ENCODE measurements at regions not wholly inside any gene's neighbourhood (a gene's known extent, or its start where the extent isn't known, plus 50 kb on each side); places are given as distances from the start of the nearest gene placed in this dataset.

GRCh38 chr11:111176603-111177002 is 68.9 kb upstream of the POU2AF2 start:
- ChIA-PET CTCF (no interaction called here), POLR2A (no interaction called here)
- in situ Hi-C loops (cut with HindIII; ENCODE audit: low pct_unique_long_range_greater_than_20kb, low sequenced_read_pairs), result no loop called here
- Histone ChIP-seq H3K4me3 (ENCODE audit: low read depth in 2 of 2, low read length in 2 of 2) (no peak overlapping the region), H3K4me1 (ENCODE audit: control insufficient read depth, insufficient read depth, low read length) (no peaks in the 10 kb centered on the region), H3K9me3 (ENCODE audit: control insufficient read depth, insufficient read depth, low read depth, low read length) (no peaks in the 10 kb centered on the region), H3K27me3 (ENCODE audit: control insufficient read depth, insufficient read depth, low read length) (peaks cover 2% of the 10 kb centered on the region), H3K27ac (ENCODE audit: low read length) (no peak overlapping the region), H3K36me3 (ENCODE audit: control insufficient read depth, insufficient read depth, low read length) (no peaks in the 10 kb centered on the region)
- ATAC-seq (no peak), DNase-seq (ENCODE audit: low read depth, low spot score) (no peak)
- no TSS peak for BruUV-seq (replicated peaks)
- TF ChIP-seq REST (IDR thresholded peaks at IDR 0.05; ENCODE audit: insufficient read depth in 1 of 2, low read depth in 2 of 2, low read length in 1 of 2) (no peak), SIN3A (IDR thresholded peaks at IDR 0.05; ENCODE audit: borderline replicate concordance, insufficient read depth, low read depth, low read length) (no peak), TCF7L2 (IDR thresholded peaks at IDR 0.05; ENCODE audit: low read depth, low read length) (no peak), POLR2AphosphoS5 (IDR thresholded peaks at IDR 0.05; ENCODE audit: low read depth, low read length) (no peak)
- TF ChIP-seq, protein P1, sequence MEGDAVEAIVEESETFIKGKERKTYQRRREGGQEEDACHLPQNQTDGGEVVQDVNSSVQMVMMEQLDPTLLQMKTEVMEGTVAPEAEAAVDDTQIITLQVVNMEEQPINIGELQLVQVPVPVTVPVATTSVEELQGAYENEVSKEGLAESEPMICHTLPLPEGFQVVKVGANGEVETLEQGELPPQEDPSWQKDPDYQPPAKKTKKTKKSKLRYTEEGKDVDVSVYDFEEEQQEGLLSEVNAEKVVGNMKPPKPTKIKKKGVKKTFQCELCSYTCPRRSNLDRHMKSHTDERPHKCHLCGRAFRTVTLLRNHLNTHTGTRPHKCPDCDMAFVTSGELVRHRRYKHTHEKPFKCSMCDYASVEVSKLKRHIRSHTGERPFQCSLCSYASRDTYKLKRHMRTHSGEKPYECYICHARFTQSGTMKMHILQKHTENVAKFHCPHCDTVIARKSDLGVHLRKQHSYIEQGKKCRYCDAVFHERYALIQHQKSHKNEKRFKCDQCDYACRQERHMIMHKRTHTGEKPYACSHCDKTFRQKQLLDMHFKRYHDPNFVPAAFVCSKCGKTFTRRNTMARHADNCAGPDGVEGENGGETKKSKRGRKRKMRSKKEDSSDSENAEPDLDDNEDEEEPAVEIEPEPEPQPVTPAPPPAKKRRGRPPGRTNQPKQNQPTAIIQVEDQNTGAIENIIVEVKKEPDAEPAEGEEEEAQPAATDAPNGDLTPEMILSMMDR (IDR thresholded peaks at IDR 0.05), result no peak
- intact Hi-C loops (cut with micrococcal nuclease; ENCODE audit: unreplicated experiment), result no loop called here

GRCh38 chr11:111173221-111173620 is 72.3 kb upstream of the POU2AF2 start:
- no peaks in the 10 kb centered on the region for H3K36me3 ChIP-seq (ENCODE audit: control insufficient read depth, insufficient read depth, low read length)
- no TSS peak for BruUV-seq (replicated peaks)

More at GRCh38 chr11:111173221-111173620, 72.3 kb upstream of the POU2AF2 start:
- ATAC-seq (no peak), DNase-seq (ENCODE audit: low read depth, low spot score) (no peak)
- Histone ChIP-seq H3K4me3 (ENCODE audit: low read depth in 2 of 2, low read length in 2 of 2) (no peak overlapping the region), H3K27me3 (ENCODE audit: control insufficient read depth, insufficient read depth, low read length) (peaks cover 2% of the 10 kb centered on the region), H3K9me3 (ENCODE audit: control insufficient read depth, insufficient read depth, low read depth, low read length) (no peaks in the 10 kb centered on the region), H3K4me1 (ENCODE audit: control insufficient read depth, insufficient read depth, low read length) (no peaks in the 10 kb centered on the region), H3K27ac (ENCODE audit: low read length) (no peak overlapping the region)
- TF ChIP-seq SIN3A (IDR thresholded peaks at IDR 0.05; ENCODE audit: borderline replicate concordance, insufficient read depth, low read depth, low read length) (no peak), POLR2AphosphoS5 (IDR thresholded peaks at IDR 0.05; ENCODE audit: low read depth, low read length) (no peak), REST (IDR thresholded peaks at IDR 0.05; ENCODE audit: insufficient read depth in 1 of 2, low read depth in 2 of 2, low read length in 1 of 2) (no peak), TCF7L2 (IDR thresholded peaks at IDR 0.05; ENCODE audit: low read depth, low read length) (no peak)
- TF ChIP-seq, protein P1 (IDR thresholded peaks at IDR 0.05), result no peak
- intact Hi-C loops (cut with micrococcal nuclease; ENCODE audit: unreplicated experiment) (no loop called here), in situ Hi-C loops (cut with HindIII; ENCODE audit: low pct_unique_long_range_greater_than_20kb, low sequenced_read_pairs) (no loop called here)
- ChIA-PET POLR2A (no interaction called here), CTCF (interaction anchor here (0.6 kb wide), 1 partner anchor 71 kb away, joined by 3 read pairs; no protein-coding TSS in a partner anchor)
